Gastroesophageal sphincter (tissue), 4 donors: ENCODE measurements at regions not wholly inside any gene's neighbourhood (a gene's known extent, or its start where the extent isn't known, plus 50 kb on each side); places are given as distances from the start of the nearest gene placed in this dataset.

Source experiments
- ATAC-seq: fragments of 150-250 bp; one replicate; pipeline ENCODE4 v1.9.1; 2016; ENCODE audit warnings: mild to moderate bottlenecking, moderate library complexity
- H3K27ac ChIP-seq, 4 donors: fragments of 200-600 bp; sonication (generic) in 3 of 4; 1 replicate in 3 of 4; 2 replicates in 1 of 4; pipeline ENCODE4 v1.5.1; 2016 to 2019
- H3K27me3 ChIP-seq: fragments of 200-600 bp; sonication (generic); one replicate; pipeline ENCODE4 v1.5.1; 2019
- H3K36me3 ChIP-seq, 2 donors: fragments of 200-600 bp; sonication (generic); one replicate each; pipeline ENCODE4 v1.5.1; 2019; ENCODE audit warnings: control low read depth in 1 of 2
- H3K4me1 ChIP-seq, 3 donors: fragments of 200-600 bp; sonication (generic); 1 replicate in 2 of 3; 2 replicates in 1 of 3; pipeline ENCODE4 v1.5.1; 2016 to 2019; ENCODE audit warnings: control low read depth in 2 of 3
- H3K4me3 ChIP-seq, 2 donors: fragments of 200-600 bp; sonication (generic); one replicate each; pipeline ENCODE4 v1.5.1; 2019; ENCODE audit warnings: mild to moderate bottlenecking in 1 of 2, moderate library complexity in 1 of 2
- H3K9me3 ChIP-seq, 3 donors: fragments of 200-600 bp; sonication (generic); one replicate each; pipeline ENCODE4 v1.5.1; 2017 to 2019; ENCODE audit warnings: control low read depth in 2 of 3
- EP300 ChIP-seq: sonication (generic); formaldehyde crosslinking; IDR thresholded peaks from one replicate; pipeline ENCODE4 v1.6.1; 2017; ENCODE audit warnings: antibody characterized with exemption, mild to moderate bottlenecking
- POLR2A ChIP-seq, 2 donors: fragments of 450-650 bp; IDR thresholded peaks; one replicate each; pipeline ENCODE4 v1.6.1; 2017; ENCODE audit warnings: antibody characterized with exemption in 2 of 2, mild to moderate bottlenecking in 2 of 2, moderate library complexity in 1 of 2
- POLR2AphosphoS5 ChIP-seq: sonication (generic); formaldehyde crosslinking; IDR thresholded peaks from one replicate; pipeline ENCODE4 v1.6.1; 2017; ENCODE audit warnings: antibody characterized with exemption
- WGBS, 2 donors: methylation state at CpG; one replicate each; pipeline ENCODE4 v1.1.5; 2018; ENCODE audit warnings: low coverage in 1 of 2; 5-methylcytosine and 5-hydroxymethylcytosine counted together
- TF ChIP-seq, protein P1 (sequence below), 4 experiments: fragments of 200-600 bp in 2 of 4; fragments of 450-650 bp in 2 of 4; sonication (generic) in 1 of 4; IDR thresholded peaks; one replicate each; pipeline ENCODE4 v1.5.1; 2017 to 2019; ENCODE audit warnings: antibody characterized with exemption in 4 of 4, mild to moderate bottlenecking in 2 of 4, moderate library complexity in 2 of 4

DNA sequence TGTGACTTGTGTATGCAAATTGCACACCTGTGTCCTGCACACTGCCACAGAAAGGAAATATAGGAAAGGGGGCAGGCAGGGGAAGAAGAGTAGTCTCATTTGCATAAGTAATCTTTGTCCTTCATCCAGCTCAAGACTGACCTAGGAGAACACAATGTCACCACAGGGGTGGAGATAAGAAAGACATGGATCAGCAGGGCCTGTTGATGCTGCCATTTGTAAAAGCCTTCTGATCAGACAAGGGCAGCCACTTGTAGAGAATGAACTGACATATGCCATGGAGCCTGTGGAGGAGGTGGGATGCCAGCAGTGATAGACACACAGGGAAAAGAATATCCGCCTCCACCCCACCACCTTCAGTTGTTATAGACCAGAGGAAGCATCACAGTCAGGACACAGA lies 528.9 kb downstream of the HTR7 start:
- H3K9me3 ChIP-seq = no peaks in the 10 kb centered on the region
- TF ChIP-seq POLR2AphosphoS5 (no peak), POLR2A (IDR thresholded peaks at IDR 0.05) (no peak), EP300 (no peak)
- TF ChIP-seq, protein P1, sequence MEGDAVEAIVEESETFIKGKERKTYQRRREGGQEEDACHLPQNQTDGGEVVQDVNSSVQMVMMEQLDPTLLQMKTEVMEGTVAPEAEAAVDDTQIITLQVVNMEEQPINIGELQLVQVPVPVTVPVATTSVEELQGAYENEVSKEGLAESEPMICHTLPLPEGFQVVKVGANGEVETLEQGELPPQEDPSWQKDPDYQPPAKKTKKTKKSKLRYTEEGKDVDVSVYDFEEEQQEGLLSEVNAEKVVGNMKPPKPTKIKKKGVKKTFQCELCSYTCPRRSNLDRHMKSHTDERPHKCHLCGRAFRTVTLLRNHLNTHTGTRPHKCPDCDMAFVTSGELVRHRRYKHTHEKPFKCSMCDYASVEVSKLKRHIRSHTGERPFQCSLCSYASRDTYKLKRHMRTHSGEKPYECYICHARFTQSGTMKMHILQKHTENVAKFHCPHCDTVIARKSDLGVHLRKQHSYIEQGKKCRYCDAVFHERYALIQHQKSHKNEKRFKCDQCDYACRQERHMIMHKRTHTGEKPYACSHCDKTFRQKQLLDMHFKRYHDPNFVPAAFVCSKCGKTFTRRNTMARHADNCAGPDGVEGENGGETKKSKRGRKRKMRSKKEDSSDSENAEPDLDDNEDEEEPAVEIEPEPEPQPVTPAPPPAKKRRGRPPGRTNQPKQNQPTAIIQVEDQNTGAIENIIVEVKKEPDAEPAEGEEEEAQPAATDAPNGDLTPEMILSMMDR (IDR thresholded peaks at IDR 0.05) = no peak
- H3K36me3 ChIP-seq = no peaks in the 10 kb centered on the region
- no peak overlapping the region for H3K4me3 ChIP-seq
- H3K4me1 ChIP-seq = no peaks in the 10 kb centered on the region
- ATAC-seq = no peak
- WGBS, 2 donors = 100% methylated on average over 1 of the region's 1 CpG; no CpG with 5 or more reads in 1 of the 2 donors
- H3K27ac ChIP-seq = no peak overlapping the region
- no peaks in the 10 kb centered on the region for H3K27me3 ChIP-seq

DNA sequence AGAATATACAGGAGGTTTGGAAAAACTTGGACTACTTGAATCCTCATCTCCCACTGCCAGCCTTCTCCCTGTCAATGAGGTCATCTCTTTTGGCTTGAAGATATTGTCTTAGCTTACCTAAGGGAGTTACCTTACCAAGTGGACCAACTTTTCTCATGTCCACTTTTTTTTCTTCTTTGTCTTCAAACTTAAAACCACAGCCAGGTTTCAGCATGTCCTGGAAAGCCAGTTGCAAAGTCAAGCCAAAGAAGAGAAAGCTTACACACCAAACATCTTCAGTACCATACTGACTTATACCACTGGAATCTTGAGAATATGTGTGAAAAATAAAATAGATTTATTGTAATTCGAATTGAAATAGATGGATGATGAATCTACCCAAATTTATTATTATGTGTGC lies 520.5 kb downstream of the HTR7 start:
- no peaks in the 10 kb centered on the region for H3K36me3 ChIP-seq
- no peak overlapping the region for H3K4me3 ChIP-seq
- H3K27me3 ChIP-seq = no peaks in the 10 kb centered on the region
- ATAC-seq = no peak
- WGBS, 2 donors = 42 to 43% methylated on average over 1 of the region's 1 CpG
- no peak overlapping the region for H3K27ac ChIP-seq
- TF ChIP-seq POLR2AphosphoS5 (no peak), EP300 (no peak), POLR2A (IDR thresholded peaks at IDR 0.05) (no peak)
- TF ChIP-seq, protein P1 (IDR thresholded peaks at IDR 0.05) = no peak
- no peaks in the 10 kb centered on the region for H3K4me1 ChIP-seq
- H3K9me3 ChIP-seq = no peaks in the 10 kb centered on the region

DNA sequence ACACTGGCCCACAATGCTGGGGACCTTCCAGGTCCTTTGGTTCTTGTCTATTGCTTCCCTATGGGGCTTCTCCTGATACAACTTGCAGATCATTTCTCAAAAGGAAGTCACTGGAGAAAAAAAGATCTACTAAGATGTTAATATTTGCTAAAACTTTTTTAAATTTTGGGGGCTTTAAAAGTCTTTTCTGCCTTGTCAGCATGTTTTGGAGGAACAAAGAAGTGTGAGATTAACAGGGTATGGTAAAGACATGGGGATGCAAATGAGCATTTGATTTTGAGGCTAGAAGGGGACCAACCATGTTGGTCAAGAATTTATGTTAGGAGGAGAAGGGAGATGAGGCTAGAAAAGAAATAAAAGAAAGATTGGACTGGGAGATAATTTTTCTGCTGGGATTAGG lies 515.4 kb downstream of the HTR7 start:
- Histone ChIP-seq H3K9me3 (no peaks in the 10 kb centered on the region), H3K36me3 (no peaks in the 10 kb centered on the region), H3K4me1 (no peaks in the 10 kb centered on the region), H3K4me3 (no peak overlapping the region), H3K27me3 (no peaks in the 10 kb centered on the region), H3K27ac (no peak overlapping the region)
- TF ChIP-seq EP300 (no peak), POLR2AphosphoS5 (no peak), POLR2A (IDR thresholded peaks at IDR 0.05) (no peak)
- TF ChIP-seq, protein P1 (IDR thresholded peaks at IDR 0.05) = no peak
- no peak for ATAC-seq

DNA sequence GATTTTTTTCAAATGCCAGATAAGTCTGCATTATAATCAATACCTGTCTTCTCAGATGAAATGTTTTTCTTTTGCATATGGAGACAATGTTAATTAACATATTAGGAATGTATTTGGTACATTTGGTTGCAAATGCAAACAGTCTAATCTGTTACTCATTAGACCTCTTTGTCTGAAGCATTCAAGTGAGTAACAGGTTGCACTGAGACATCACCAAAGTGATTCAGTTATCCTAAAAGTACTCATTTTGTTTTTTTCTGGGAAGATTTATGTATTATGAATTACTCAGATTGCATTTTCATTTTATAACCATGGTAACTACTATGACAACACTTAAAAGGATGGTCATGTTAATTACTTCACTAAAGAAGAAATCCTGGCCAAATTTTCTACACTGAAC lies 513.6 kb downstream of the HTR7 start:
- Histone ChIP-seq H3K4me1 (no peaks in the 10 kb centered on the region), H3K9me3 (no peaks in the 10 kb centered on the region), H3K27ac (no peak overlapping the region), H3K4me3 (no peak overlapping the region), H3K27me3 (no peaks in the 10 kb centered on the region), H3K36me3 (no peaks in the 10 kb centered on the region)
- ATAC-seq = no peak
- TF ChIP-seq EP300 (no peak), POLR2A (IDR thresholded peaks at IDR 0.05) (no peak), POLR2AphosphoS5 (no peak)
- TF ChIP-seq, protein P1 (IDR thresholded peaks at IDR 0.05) = no peak

DNA sequence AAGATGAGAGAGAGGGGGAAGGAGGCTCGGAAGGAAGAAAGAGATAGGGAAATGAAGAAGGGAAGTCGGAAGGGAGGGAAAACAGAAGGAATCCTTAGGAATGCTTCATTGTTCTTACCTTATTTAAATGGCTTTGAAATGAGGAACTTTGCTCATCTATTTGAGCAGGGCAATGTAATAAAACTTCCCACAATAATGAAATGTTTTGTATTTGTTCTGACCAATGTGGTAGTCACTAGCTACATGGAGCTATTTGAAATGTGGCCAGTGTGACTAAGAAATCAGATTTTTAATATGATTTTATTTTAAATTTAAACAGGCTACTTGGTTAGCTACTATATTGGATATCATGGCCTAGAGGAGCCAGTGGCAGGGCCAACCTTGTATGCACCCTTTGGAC lies 510.6 kb downstream of the HTR7 start:
- Histone ChIP-seq H3K27me3 (no peaks in the 10 kb centered on the region), H3K4me1 (no peaks in the 10 kb centered on the region), H3K36me3 (no peaks in the 10 kb centered on the region), H3K4me3 (no peak overlapping the region), H3K9me3 (no peaks in the 10 kb centered on the region), H3K27ac (no peak overlapping the region)
- WGBS, 2 donors = 58 to 76% methylated on average over 2 of the region's 2 CpGs
- TF ChIP-seq EP300 (no peak), POLR2AphosphoS5 (no peak), POLR2A (IDR thresholded peaks at IDR 0.05) (no peak)
- TF ChIP-seq, protein P1 (IDR thresholded peaks at IDR 0.05) = no peak
- ATAC-seq = no peak
